ENCODE measurements at regions not wholly inside any gene's neighbourhood (a gene's known extent, or its start where the extent isn't known, plus 50 kb on each side); places are given as distances from the start of the nearest gene placed in this dataset.
"Not testable (repeated sequence)": the region's sequence is repeated elsewhere in the genome, so short reads cannot be mapped to it uniquely, and the experiment has no call there.

GRCh38 chr9:42850896-42851693 lies 667.6 kb downstream of the SPATA31A6 start:
- H3K4me1 ChIP-seq (ENCODE audit: control extremely low read depth in 1 of 4, control insufficient read depth in 4 of 4, insufficient read depth in 4 of 4, low read length in 3 of 4); H3K9me3 ChIP-seq (ENCODE audit: control extremely low read depth in 1 of 5, control insufficient read depth in 4 of 5, insufficient read depth in 2 of 5, low read depth in 1 of 5, low read length in 4 of 5); H3K27me3 ChIP-seq (replicated peaks in 2 of 5; ENCODE audit: control insufficient read depth in 4 of 5, insufficient read depth in 5 of 5, low read length in 4 of 5); H3K27ac ChIP-seq (ENCODE audit: insufficient read depth in 1 of 2, low read depth in 1 of 2, low read length in 2 of 2, poor library complexity in 1 of 2, severe bottlenecking in 2 of 2); DNase-seq; CTCF ChIA-PET; H3K36me3 ChIP-seq (ENCODE audit: control insufficient read depth in 4 of 4, insufficient read depth in 4 of 4, low read length in 3 of 4); POLR2A ChIA-PET: not testable (repeated sequence)
- WGBS (ENCODE audit: insufficient coverage) = 49% methylated on average over 8 of the region's 48 CpGs
- H3K4me3 ChIP-seq (ENCODE audit: control insufficient read depth in 1 of 7, extremely low read depth in 1 of 7, insufficient read depth in 4 of 7, low read depth in 2 of 7, low read length in 6 of 7) = peak overlapping the region in 1 of 7 experiments; percentile 56

GRCh38 chr9:42851701-42852100 lies 668.2 kb downstream of the SPATA31A6 start:
- H3K4me1 ChIP-seq (ENCODE audit: control extremely low read depth in 1 of 4, control insufficient read depth in 4 of 4, insufficient read depth in 4 of 4, low read length in 3 of 4); DNase-seq; CTCF ChIA-PET; H3K27me3 ChIP-seq (replicated peaks in 2 of 5; ENCODE audit: control insufficient read depth in 4 of 5, insufficient read depth in 5 of 5, low read length in 4 of 5); H3K9me3 ChIP-seq (ENCODE audit: control extremely low read depth in 1 of 5, control insufficient read depth in 4 of 5, insufficient read depth in 2 of 5, low read depth in 1 of 5, low read length in 4 of 5); H3K27ac ChIP-seq (ENCODE audit: insufficient read depth in 1 of 2, low read depth in 1 of 2, low read length in 2 of 2, poor library complexity in 1 of 2, severe bottlenecking in 2 of 2); POLR2A ChIA-PET; H3K36me3 ChIP-seq (ENCODE audit: control insufficient read depth in 4 of 4, insufficient read depth in 4 of 4, low read length in 3 of 4): not testable (repeated sequence)
- H3K4me3 ChIP-seq (ENCODE audit: control insufficient read depth in 1 of 7, extremely low read depth in 1 of 7, insufficient read depth in 4 of 7, low read depth in 2 of 7, low read length in 6 of 7) = peak overlapping the region in 1 of 7 experiments; percentile 56
- 7% methylated on average over 3 of the region's 23 CpGs for WGBS (ENCODE audit: insufficient coverage)

- H3K9me3 ChIP-seq (ENCODE audit: control extremely low read depth in 1 of 5, control insufficient read depth in 4 of 5, insufficient read depth in 2 of 5, low read depth in 1 of 5, low read length in 4 of 5); POLR2A ChIA-PET; CTCF ChIA-PET; H3K4me1 ChIP-seq (ENCODE audit: control extremely low read depth in 1 of 4, control insufficient read depth in 4 of 4, insufficient read depth in 4 of 4, low read length in 3 of 4); H3K27ac ChIP-seq (ENCODE audit: insufficient read depth in 1 of 2, low read depth in 1 of 2, low read length in 2 of 2, poor library complexity in 1 of 2, severe bottlenecking in 2 of 2); H3K27me3 ChIP-seq (replicated peaks in 2 of 5; ENCODE audit: control insufficient read depth in 4 of 5, insufficient read depth in 5 of 5, low read length in 4 of 5); H3K36me3 ChIP-seq (ENCODE audit: control insufficient read depth in 4 of 4, insufficient read depth in 4 of 4, low read length in 3 of 4): not testable (repeated sequence)
- H3K4me3 ChIP-seq (ENCODE audit: control insufficient read depth in 1 of 7, extremely low read depth in 1 of 7, insufficient read depth in 4 of 7, low read depth in 2 of 7, low read length in 6 of 7) = peak overlapping the region in 5 of 7 experiments; percentile 34 to 70 (median 42)
- WGBS (ENCODE audit: insufficient coverage) = 28% methylated on average over 15 of the region's 66 CpGs
- DNase-seq = peak; percentile 61 to 88 (median 73)
Measured at GRCh38 chr9:42852133-42852930, 668.9 kb downstream of the SPATA31A6 start.

- WGBS (ENCODE audit: insufficient coverage) = no CpG with 5 or more reads among the region's 1 CpG
- H3K27me3 ChIP-seq (replicated peaks in 2 of 5; ENCODE audit: control insufficient read depth in 4 of 5, insufficient read depth in 5 of 5, low read length in 4 of 5); H3K4me3 ChIP-seq (ENCODE audit: control insufficient read depth in 1 of 7, extremely low read depth in 1 of 7, insufficient read depth in 4 of 7, low read depth in 2 of 7, low read length in 6 of 7); H3K4me1 ChIP-seq (ENCODE audit: control extremely low read depth in 1 of 4, control insufficient read depth in 4 of 4, insufficient read depth in 4 of 4, low read length in 3 of 4); DNase-seq; H3K9me3 ChIP-seq (ENCODE audit: control extremely low read depth in 1 of 5, control insufficient read depth in 4 of 5, insufficient read depth in 2 of 5, low read depth in 1 of 5, low read length in 4 of 5); H3K36me3 ChIP-seq (ENCODE audit: control insufficient read depth in 4 of 4, insufficient read depth in 4 of 4, low read length in 3 of 4); H3K27ac ChIP-seq (ENCODE audit: insufficient read depth in 1 of 2, low read depth in 1 of 2, low read length in 2 of 2, poor library complexity in 1 of 2, severe bottlenecking in 2 of 2); CTCF ChIA-PET; POLR2A ChIA-PET: not testable (repeated sequence)
Measured at GRCh38 chr9:42860133-42860532, 676.7 kb downstream of the SPATA31A6 start.

- POLR2A ChIA-PET; H3K27ac ChIP-seq (ENCODE audit: insufficient read depth in 1 of 2, low read depth in 1 of 2, low read length in 2 of 2, poor library complexity in 1 of 2, severe bottlenecking in 2 of 2); H3K4me3 ChIP-seq (ENCODE audit: control insufficient read depth in 1 of 7, extremely low read depth in 1 of 7, insufficient read depth in 4 of 7, low read depth in 2 of 7, low read length in 6 of 7); H3K9me3 ChIP-seq (ENCODE audit: control extremely low read depth in 1 of 5, control insufficient read depth in 4 of 5, insufficient read depth in 2 of 5, low read depth in 1 of 5, low read length in 4 of 5); DNase-seq; CTCF ChIA-PET; H3K36me3 ChIP-seq (ENCODE audit: control insufficient read depth in 4 of 4, insufficient read depth in 4 of 4, low read length in 3 of 4); H3K4me1 ChIP-seq (ENCODE audit: control extremely low read depth in 1 of 4, control insufficient read depth in 4 of 4, insufficient read depth in 4 of 4, low read length in 3 of 4); H3K27me3 ChIP-seq (replicated peaks in 2 of 5; ENCODE audit: control insufficient read depth in 4 of 5, insufficient read depth in 5 of 5, low read length in 4 of 5): not testable (repeated sequence)
- no CpG with 5 or more reads among the region's 1 CpG for WGBS (ENCODE audit: insufficient coverage)
Measured at GRCh38 chr9:42862465-42862864, 679.0 kb downstream of the SPATA31A6 start.
